Transverse colon (tissue), 4 donors: ENCODE measurements at regions not wholly inside any gene's neighbourhood (a gene's known extent, or its start where the extent isn't known, plus 50 kb on each side); places are given as distances from the start of the nearest gene placed in this dataset.

ENCODE experiments used
- CTCF ChIP-seq, 5 experiments: fragments of 200-600 bp in 3 of 5; fragments of 450-650 bp in 2 of 5; sonication (generic) in 3 of 5; IDR thresholded peaks; 1 replicate in 2 of 5; 2 replicates in 3 of 5; pipeline ENCODE4 v1.5.1; 2016 to 2017; ENCODE audit warnings: antibody characterized with exemption in 5 of 5, inconsistent platforms in 3 of 5, mild to moderate bottlenecking in 2 of 5, moderate library complexity in 1 of 5
- EP300 ChIP-seq: sonication (generic); formaldehyde crosslinking; IDR thresholded peaks from one replicate; pipeline ENCODE4 v1.6.1; 2017; ENCODE audit warnings: antibody characterized with exemption, low read depth
- POLR2A ChIP-seq: fragments of 450-650 bp; IDR thresholded peaks from one replicate; pipeline ENCODE4 v1.6.1; 2016; ENCODE audit warnings: antibody characterized with exemption, mild to moderate bottlenecking, moderate library complexity
- POLR2AphosphoS5 ChIP-seq, 3 donors: sonication (generic); formaldehyde crosslinking; IDR thresholded peaks; one replicate each; pipeline ENCODE4 v1.6.1; 2016; ENCODE audit warnings: antibody characterized with exemption in 3 of 3

DNA sequence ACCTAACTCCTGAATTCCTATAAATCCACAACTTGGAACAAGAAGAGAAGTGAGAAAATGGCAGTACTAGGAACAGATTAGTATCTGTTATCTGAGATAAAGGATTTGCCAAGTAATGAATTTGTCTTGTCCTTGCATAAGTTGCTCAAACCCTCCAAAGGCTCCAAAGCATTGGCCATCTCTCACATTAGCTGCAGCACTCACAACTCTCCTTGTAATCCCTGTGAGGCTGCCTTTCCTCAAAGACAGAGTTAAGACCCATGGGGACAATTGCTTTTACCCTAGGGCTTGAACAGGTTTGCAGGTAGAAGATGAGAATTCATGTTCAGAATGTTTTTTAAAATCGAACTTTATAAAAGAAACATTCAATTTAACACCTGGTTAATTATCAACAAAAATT, 1702.2 kb downstream of the EFNB2 start:
- TF ChIP-seq CTCF (IDR thresholded peaks at IDR 0.05) (no peak), EP300 (no peak), POLR2A (no peak), POLR2AphosphoS5 (IDR thresholded peaks at IDR 0.05) (no peak)
